GM19025 (cell line): ENCODE measurements at regions not wholly inside any gene's neighbourhood (a gene's known extent, or its start where the extent isn't known, plus 50 kb on each side); places are given as distances from the start of the nearest gene placed in this dataset.
"Not testable (repeated sequence)": the region's sequence is repeated elsewhere in the genome, so short reads cannot be mapped to it uniquely, and the experiment has no call there.

Experiments used
- ATAC-seq: cut with Tn5 transposase; IDR thresholded peaks from one replicate; pipeline ENCODE4 v1.9.1; 2021; ENCODE audit warnings: mild to moderate bottlenecking, low read depth, moderate library complexity; ENCODE audit not compliant: unreplicated experiment

DNA sequence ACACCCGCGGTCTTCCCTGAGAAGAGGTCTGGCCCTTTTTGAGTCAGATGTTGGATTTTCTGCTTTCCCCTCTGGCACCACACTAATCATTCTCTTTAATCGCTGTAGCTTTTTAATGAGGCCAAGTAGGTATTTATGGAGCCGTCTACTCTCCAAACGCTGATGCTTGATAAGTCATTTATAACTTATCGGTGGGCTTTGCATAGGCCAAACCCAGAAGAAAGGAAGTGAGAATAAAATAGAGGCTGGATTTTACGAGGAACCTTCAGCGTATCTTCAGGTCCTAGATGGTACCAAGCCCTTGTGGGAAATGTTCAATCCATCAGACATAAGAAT, 142.5 kb upstream of the CTAGE1 start:
- ATAC-seq: no peak

GRCh38 chr18:22560797-22561196, 143.1 kb upstream of the CTAGE1 start:
- no peak for ATAC-seq

GRCh38 chr18:22563164-22563583, 145.5 kb upstream of the CTAGE1 start:
- peak; percentile 79 for ATAC-seq

GRCh38 chr18:22564036-22564435, 146.3 kb upstream of the CTAGE1 start:
- no peak for ATAC-seq

DNA sequence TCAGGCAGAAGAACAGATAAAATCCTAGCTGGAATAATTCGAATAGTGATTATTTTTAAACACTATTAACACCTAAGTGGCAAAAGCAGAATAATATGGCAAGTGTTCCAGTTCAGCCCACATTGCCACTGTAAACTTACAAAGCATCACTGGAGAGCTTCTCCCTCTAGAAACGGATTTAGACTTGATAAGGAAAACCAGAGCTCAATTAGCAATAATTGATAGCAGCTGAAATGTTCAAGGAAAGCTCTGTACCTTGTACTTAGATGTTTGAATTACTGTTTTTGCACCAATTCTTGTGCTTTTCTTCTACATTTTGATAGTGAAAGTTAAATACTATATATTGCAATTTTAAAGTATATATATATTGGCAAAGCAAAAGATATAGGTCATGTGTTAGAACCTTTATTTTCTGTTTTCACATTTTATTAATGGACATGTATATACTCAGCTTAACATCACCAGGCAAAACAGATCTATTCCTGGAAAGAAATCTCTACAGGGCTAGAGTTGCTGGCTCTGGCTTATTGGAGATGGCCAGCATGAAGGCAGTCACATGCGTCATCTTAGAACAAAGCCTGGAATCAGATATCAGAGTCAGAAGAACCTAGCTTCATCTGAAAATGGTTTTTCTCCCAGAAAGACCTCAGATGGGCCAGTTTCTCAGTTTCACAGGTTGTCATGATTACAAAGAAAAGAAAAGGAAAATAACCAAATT, 149.1 kb upstream of the CTAGE1 start:
- no peak for ATAC-seq

- ATAC-seq: no peak
Measured at GRCh38 chr18:22567794-22568193, 150.1 kb upstream of the CTAGE1 start.

GRCh38 chr18:22570492-22570891, 152.8 kb upstream of the CTAGE1 start:
- no peak for ATAC-seq

DNA sequence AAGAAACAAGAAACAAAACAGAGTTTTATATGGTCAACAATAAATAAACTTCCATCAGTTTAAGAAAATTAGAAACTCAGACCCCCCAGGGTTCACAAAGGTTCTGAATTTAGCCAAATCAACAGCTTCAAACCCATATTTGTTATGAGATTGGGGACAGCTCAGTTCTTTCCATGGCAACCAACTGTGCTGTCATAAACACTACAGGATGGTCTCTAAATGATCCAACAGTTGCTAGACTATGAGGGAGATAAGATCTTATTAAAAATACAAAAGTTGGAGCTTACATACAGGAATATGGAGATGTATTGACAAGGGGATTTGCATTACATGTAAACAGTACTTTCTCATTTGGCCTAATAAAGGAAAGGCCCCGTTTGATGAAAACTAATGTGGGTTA, 154.6 kb upstream of the CTAGE1 start:
- no peak for ATAC-seq

DNA sequence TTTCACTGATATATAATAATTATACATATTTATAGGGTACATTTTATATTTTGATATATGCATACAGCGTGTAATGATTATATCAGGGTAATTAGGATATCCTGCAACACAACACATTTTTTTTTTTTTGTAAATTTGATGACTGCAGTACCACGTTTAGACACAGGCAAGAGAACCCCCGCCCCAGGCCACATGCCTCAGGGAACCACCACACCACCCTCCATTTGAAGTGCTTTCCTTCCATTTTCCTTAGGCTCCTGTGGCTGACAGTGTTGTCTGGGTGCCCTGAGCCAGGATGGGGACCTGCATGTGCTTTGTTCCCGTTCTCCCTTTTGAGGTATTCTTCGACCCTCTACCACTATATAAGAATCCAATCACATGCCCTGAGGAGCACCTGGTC, 161.6 kb upstream of the CTAGE1 start:
- ATAC-seq: no peak

DNA sequence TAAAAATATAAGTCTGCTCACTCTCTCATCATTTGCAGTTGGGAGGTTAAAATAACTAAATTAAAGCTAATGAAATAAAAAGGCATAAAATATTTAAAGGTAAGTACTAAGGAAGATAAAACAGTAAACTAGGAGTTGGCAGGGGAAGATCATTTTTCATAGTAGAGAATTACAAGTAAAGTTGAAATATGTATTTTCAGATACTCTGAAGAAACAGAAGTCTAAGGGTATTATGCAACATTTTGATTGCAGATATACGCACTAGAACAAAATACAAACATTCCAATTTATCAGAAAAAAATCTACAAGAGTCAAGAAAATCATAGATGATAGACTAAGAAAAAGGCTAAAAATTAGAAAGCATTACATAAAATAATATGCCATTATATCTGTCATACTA, 167.6 kb upstream of the CTAGE1 start:
- no peak for ATAC-seq

- no peak for ATAC-seq
Measured at GRCh38 chr18:22585821-22586220, 168.1 kb upstream of the CTAGE1 start.

DNA sequence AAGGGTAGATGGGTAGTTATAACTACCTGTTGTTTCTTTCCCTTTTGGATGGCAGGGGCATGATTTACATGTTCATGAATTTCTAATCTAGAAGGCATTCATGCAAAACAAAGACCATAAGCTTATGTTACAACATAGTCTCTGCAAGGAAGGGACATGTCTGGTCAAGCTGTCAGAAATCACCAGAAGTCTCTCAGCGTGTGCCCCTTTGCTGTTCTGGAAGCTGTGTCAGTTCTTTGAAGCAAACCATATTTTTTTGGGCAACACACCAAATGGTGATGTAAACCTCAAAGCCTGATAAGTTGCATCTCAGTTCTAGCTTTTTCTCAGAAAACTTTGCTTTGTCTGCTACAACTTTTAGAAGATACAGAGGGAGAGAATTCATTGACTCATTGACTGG, 173.5 kb upstream of the CTAGE1 start:
- no peak for ATAC-seq

GRCh38 chr18:22594155-22594690, 176.5 kb upstream of the CTAGE1 start:
- ATAC-seq: no peak

DNA sequence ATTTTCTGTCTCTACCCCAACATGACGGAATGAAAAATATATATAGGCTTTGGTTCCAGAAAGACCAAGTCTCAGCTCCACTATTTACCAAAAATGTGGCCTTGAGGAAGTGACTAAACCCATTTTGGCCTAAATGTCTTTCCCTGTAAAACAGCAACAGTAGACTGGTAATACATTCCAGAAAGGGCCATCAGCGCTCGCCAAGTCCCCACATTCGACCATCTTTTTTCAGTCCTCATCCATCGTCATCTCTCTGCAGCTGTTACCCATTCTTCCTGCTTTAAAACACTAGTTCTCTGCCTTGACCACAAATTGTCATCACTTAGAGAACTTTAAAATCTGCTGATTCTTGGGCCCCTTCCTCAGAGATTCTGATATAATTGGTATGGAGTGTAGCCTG, 183.8 kb upstream of the CTAGE1 start:
- ATAC-seq: no peak

DNA sequence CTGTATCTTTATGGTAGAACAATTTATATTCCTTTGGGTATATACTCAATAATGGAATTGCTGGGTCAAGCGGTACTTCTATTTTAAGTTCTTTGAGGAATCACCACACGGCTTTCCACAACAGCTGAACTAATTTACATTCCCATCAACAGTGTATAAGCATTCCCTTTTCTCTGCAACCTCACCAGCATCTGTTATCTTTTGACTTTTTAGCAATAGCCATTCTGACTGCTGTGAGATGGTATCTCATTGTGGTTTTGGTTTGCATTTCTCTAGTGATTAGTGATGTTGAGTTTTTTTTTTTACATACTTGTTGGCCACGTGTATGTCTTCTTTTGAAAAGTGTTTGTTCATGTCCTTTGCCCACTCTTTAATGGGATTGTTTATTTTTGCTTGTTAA, 184.7 kb upstream of the CTAGE1 start:
- not testable (repeated sequence) for ATAC-seq

DNA sequence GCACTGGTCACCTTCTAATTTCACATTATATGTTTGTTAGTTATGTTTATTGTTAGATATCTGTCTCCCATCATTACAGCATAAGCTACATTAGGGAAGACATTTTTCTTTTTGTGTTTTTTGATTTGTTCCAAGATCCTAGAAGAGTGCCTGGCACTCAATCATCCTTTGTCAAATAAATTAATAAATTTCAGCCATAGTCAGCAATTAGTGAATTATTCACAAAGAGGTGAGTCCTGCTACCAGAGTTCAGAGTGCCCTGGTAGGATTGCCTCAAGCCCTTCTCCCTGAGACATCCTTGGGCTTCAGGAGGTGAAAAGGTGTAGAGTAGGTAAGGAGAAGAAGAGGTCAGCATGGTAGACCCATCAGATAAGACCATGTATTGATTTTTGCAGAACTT, 186.2 kb upstream of the CTAGE1 start:
- ATAC-seq: no peak

GRCh38 chr18:22604390-22604985, 186.8 kb upstream of the CTAGE1 start:
- ATAC-seq: no peak

DNA sequence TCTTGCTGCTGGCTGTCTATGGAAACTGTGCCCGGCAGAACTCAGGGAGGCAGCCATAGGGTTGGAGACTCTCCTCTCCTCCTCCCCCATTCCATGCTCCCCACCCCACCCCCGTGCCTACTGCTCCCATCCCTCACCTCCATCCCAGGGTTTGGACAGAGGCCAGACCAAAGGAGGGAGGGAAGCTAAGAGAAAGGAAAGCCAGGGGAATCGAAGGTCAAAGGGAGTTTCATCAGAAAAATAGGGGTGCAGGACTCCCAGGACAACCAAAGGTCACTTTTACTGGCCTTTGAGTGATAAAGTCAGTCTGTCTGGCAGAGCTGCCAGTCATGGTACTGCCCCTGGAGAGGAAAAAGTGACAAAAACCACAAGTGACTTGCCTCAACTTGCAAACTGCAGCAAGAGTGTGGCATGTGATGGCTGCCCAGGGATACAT, 187.3 kb upstream of the CTAGE1 start:
- no peak for ATAC-seq

- no peak for ATAC-seq
Measured at GRCh38 chr18:22605736-22606135, 188.0 kb upstream of the CTAGE1 start.

GRCh38 chr18:22606563-22607283, 189.0 kb upstream of the CTAGE1 start:
- ATAC-seq: no peak

DNA sequence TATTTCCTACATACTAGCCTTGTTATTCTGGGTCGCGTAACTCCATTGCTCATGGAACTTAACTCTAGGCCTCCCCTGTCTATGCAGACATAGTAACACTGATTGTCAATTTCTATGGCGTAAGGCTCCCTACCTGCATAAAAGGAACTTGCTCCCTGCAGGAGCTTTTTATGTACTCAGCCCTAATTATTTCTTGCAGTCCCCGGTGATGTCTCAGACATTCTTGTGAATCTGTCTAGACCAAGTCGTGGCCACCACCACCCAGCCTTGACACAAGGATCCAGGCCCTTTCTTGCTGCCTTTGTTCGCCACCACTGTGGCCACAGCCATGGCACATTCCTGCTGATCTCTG, 189.5 kb upstream of the CTAGE1 start:
- no peak for ATAC-seq

- ATAC-seq: no peak
Measured at GRCh38 chr18:22608847-22609246, 191.1 kb upstream of the CTAGE1 start.
